ENCODE measurements at regions not wholly inside any gene's neighbourhood (a gene's known extent, or its start where the extent isn't known, plus 50 kb on each side); places are given as distances from the start of the nearest gene placed in this dataset.

GRCh38 chr9:103992938-103993579 is 101.0 kb upstream of the SMC2 start:
- in situ Hi-C loops (cut with HindIII; ENCODE audit: low sequenced_read_pairs) = no loop called here
- no peak for TF ChIP-seq CTCF (IDR thresholded peaks at IDR 0.05; ENCODE audit: low read depth, low read length)
- H3K4me3 ChIP-seq (ENCODE audit: low read depth, low read length) = no peak overlapping the region
- no peak for DNase-seq (ENCODE audit: low read depth, low spot score)

- DNase-seq (ENCODE audit: low read depth, low spot score) = no peak
- TF ChIP-seq CTCF (IDR thresholded peaks at IDR 0.05; ENCODE audit: low read depth, low read length) = no peak
- in situ Hi-C loops (cut with HindIII; ENCODE audit: low sequenced_read_pairs) = no loop called here
- no peak overlapping the region for H3K4me3 ChIP-seq (ENCODE audit: low read depth, low read length)
Observed at GRCh38 chr9:103997856-103998370, 96.2 kb upstream of the SMC2 start.

- no peak for DNase-seq (ENCODE audit: low read depth, low spot score)
- H3K4me3 ChIP-seq (ENCODE audit: low read depth, low read length) = no peak overlapping the region
- in situ Hi-C loops (cut with HindIII; ENCODE audit: low sequenced_read_pairs) = no loop called here
- TF ChIP-seq CTCF (IDR thresholded peaks at IDR 0.05; ENCODE audit: low read depth, low read length) = no peak
Observed at GRCh38 chr9:103999375-104000062, 94.6 kb upstream of the SMC2 start.

- in situ Hi-C loops (cut with HindIII; ENCODE audit: low sequenced_read_pairs) = no loop called here
- H3K4me3 ChIP-seq (ENCODE audit: low read depth, low read length) = no peak overlapping the region
- no peak for TF ChIP-seq CTCF (IDR thresholded peaks at IDR 0.05; ENCODE audit: low read depth, low read length)
- DNase-seq (ENCODE audit: low read depth, low spot score) = no peak
Observed at GRCh38 chr9:104009826-104010225, 84.3 kb upstream of the SMC2 start.

GRCh38 chr9:104022083-104022482 is 72.0 kb upstream of the SMC2 start:
- TF ChIP-seq CTCF (IDR thresholded peaks at IDR 0.05; ENCODE audit: low read depth, low read length) = no peak
- in situ Hi-C loops (cut with HindIII; ENCODE audit: low sequenced_read_pairs) = no loop called here

GRCh38 chr9:104025104-104025503 is 69.0 kb upstream of the SMC2 start:
- in situ Hi-C loops (cut with HindIII; ENCODE audit: low sequenced_read_pairs) = no loop called here
- no peak overlapping the region for H3K4me3 ChIP-seq (ENCODE audit: low read depth, low read length)
- no peak for TF ChIP-seq CTCF (IDR thresholded peaks at IDR 0.05; ENCODE audit: low read depth, low read length)
- DNase-seq (ENCODE audit: low read depth, low spot score) = no peak

More at GRCh38 chr9:104022083-104022482, 72.0 kb upstream of the SMC2 start:
- DNase-seq (ENCODE audit: low read depth, low spot score) = no peak
- no peak overlapping the region for H3K4me3 ChIP-seq (ENCODE audit: low read depth, low read length)

All from astrocyte of the spinal cord (primary cell).